IMR-90 (cell line): ENCODE measurements at regions not wholly inside any gene's neighbourhood (a gene's known extent, or its start where the extent isn't known, plus 50 kb on each side); places are given as distances from the start of the nearest gene placed in this dataset.

Experiments used
- ATAC-seq: fragments of 200-7000 bp; cut with Tn5 transposase; 2 replicates; pipeline ENCODE4 v1.9.1; 2020; ENCODE audit warnings: low read depth, mild to moderate bottlenecking, moderate library complexity
- BruUV-seq: library from RNA; stranded (reverse); fragments of 400-500 nt; replicated peaks from 2 replicates; lab custom pipeline; 2021; lab: Mats Ljungman, UMichigan
- CTCF ChIA-PET: fragments of 300-600 bp; formaldehyde crosslinking; extraction: SDS; loops from one replicate; lab custom pipeline; 2021; ENCODE audit warnings: antibody characterized with exemption; lab: Yijun Ruan, JAX
- POLR2A ChIA-PET: fragments of 300-600 bp; sonication (Branson Sonifier 250); formaldehyde crosslinking; loops from one replicate; lab custom pipeline; 2022; ENCODE audit warnings: antibody characterized with exemption; ENCODE audit not compliant: unreplicated experiment; lab: Charles Lee
- DNase-seq: peaks from one replicate; pipeline ENCODE4 v3.0.0; 2013
- H2AFZ ChIP-seq: replicated peaks from 2 replicates; pipeline ENCODE3; 2013; ENCODE audit warnings: low read length, mild to moderate bottlenecking; ENCODE audit not compliant: poor library complexity
- H2AK5ac ChIP-seq: 2 replicates; pipeline ENCODE4 v1.6.1; 2013; ENCODE audit warnings: low read depth, low read length, inconsistent platforms
- H2AK9ac ChIP-seq: replicated peaks from 2 replicates; pipeline ENCODE3; 2013; ENCODE audit warnings: mild to moderate bottlenecking, low read depth, low read length, moderate library complexity; ENCODE audit not compliant: poor library complexity
- H2BK120ac ChIP-seq: 2 replicates; pipeline ENCODE4 v1.6.1; 2013; ENCODE audit warnings: low read depth, low read length, inconsistent platforms
- H2BK15ac ChIP-seq: 3 replicates; pipeline ENCODE4 v1.6.1; 2013; ENCODE audit warnings: low read depth, low read length, inconsistent platforms
- H2BK20ac ChIP-seq: 2 replicates; pipeline ENCODE4 v1.6.1; 2013; ENCODE audit warnings: low read depth, mild to moderate bottlenecking, inconsistent platforms, low read length, moderate library complexity
- H2BK5ac ChIP-seq: 2 replicates; pipeline ENCODE4 v1.6.1; 2013; ENCODE audit warnings: mild to moderate bottlenecking, low read depth, low read length, inconsistent platforms; ENCODE audit not compliant: poor library complexity, severe bottlenecking
- H3K14ac ChIP-seq: replicated peaks from 2 replicates; pipeline ENCODE4 v1.6.1; 2013; ENCODE audit warnings: low read depth, low read length, inconsistent platforms
- H3K18ac ChIP-seq: 2 replicates; pipeline ENCODE4 v1.6.1; 2013; ENCODE audit warnings: low read depth, low read length, control low read depth
- H3K23ac ChIP-seq: 2 replicates; pipeline ENCODE4 v1.6.1; 2013; ENCODE audit warnings: low read depth, low read length, inconsistent platforms
- H3K27ac ChIP-seq: 2 replicates; pipeline ENCODE4 v1.5.1; 2013; ENCODE audit warnings: mild to moderate bottlenecking, control low read depth, low read length; ENCODE audit not compliant: insufficient read depth
- H3K27me3 ChIP-seq: 2 replicates; pipeline ENCODE4 v1.6.1; 2013; ENCODE audit warnings: low read length; ENCODE audit not compliant: control insufficient read depth, insufficient read depth
- H3K36me3 ChIP-seq: 2 replicates; pipeline ENCODE4 v1.6.1; 2013; ENCODE audit warnings: low read length, mixed read lengths; ENCODE audit not compliant: control insufficient read depth, insufficient read depth
- H3K4ac ChIP-seq: 2 replicates; pipeline ENCODE4 v1.6.1; 2013; ENCODE audit warnings: low read depth, low read length, inconsistent platforms
- H3K4me1 ChIP-seq: 2 replicates; pipeline ENCODE4 v1.6.1; 2013; ENCODE audit warnings: low read length, mixed read lengths; ENCODE audit not compliant: control insufficient read depth, insufficient read depth
- H3K4me2 ChIP-seq: 2 replicates; pipeline ENCODE4 v1.6.1; 2013; ENCODE audit warnings: low read depth, mild to moderate bottlenecking, control low read depth, low read length, moderate library complexity
- H3K4me3 ChIP-seq: 2 replicates; pipeline ENCODE4 v1.5.1; 2013; ENCODE audit warnings: low read depth, mild to moderate bottlenecking, control low read depth, low read length, moderate library complexity; ENCODE audit not compliant: insufficient read depth
- H3K56ac ChIP-seq: 2 replicates; pipeline ENCODE4 v1.6.1; 2013; ENCODE audit warnings: low read length, inconsistent platforms; ENCODE audit not compliant: insufficient read depth; ENCODE audit errors: extremely low read depth
- H3K79me1 ChIP-seq, 2 experiments: 2 replicates each; pipeline ENCODE4 v1.6.1; 2013; ENCODE audit warnings: low read length in 2 of 2, inconsistent platforms in 1 of 2, low read depth in 1 of 2
- H3K9ac ChIP-seq: 2 replicates; pipeline ENCODE4 v1.6.1; 2013; ENCODE audit warnings: low read depth, low read length, control low read depth
- H3K9me1 ChIP-seq: 2 replicates; pipeline ENCODE4 v1.6.1; 2013; ENCODE audit warnings: low read length, inconsistent platforms; ENCODE audit not compliant: insufficient read depth
- H3K9me3 ChIP-seq: 2 replicates; pipeline ENCODE4 v1.6.1; 2013; ENCODE audit warnings: low read length; ENCODE audit not compliant: control insufficient read depth, insufficient read depth
- H4K20me1 ChIP-seq: 2 replicates; pipeline ENCODE4 v1.6.1; 2013; ENCODE audit warnings: low read length, inconsistent platforms; ENCODE audit not compliant: insufficient read depth
- H4K5ac ChIP-seq: 2 replicates; pipeline ENCODE4 v1.6.1; 2013; ENCODE audit warnings: mild to moderate bottlenecking, low read depth, low read length, control low read depth
- H4K8ac ChIP-seq, 2 experiments: 2 replicates each; pipeline ENCODE4 v1.6.1; 2013; ENCODE audit warnings: low read depth in 2 of 2, low read length in 2 of 2, control low read depth in 1 of 2, inconsistent platforms in 1 of 2
- H4K91ac ChIP-seq: 2 replicates; pipeline ENCODE4 v1.6.1; 2013; ENCODE audit warnings: low read depth, low read length, inconsistent platforms; ENCODE audit not compliant: insufficient read depth
- BHLHE40 ChIP-seq: fragments of 150-350 bp; IDR thresholded peaks from 2 replicates; pipeline ENCODE4 v1.6.1; 2016; ENCODE audit warnings: mild to moderate bottlenecking, low read depth, low read length
- CEBPB ChIP-seq: IDR thresholded peaks from 2 replicates; pipeline ENCODE4 v1.6.1; 2012; ENCODE audit warnings: low read depth, low read length, improper control_type of control experiment
- CHD1 ChIP-seq: IDR thresholded peaks from 2 replicates; pipeline ENCODE4 v1.6.1; 2012; ENCODE audit warnings: low read depth, low read length, improper control_type of control experiment
- FOS ChIP-seq: fragments of 150-350 bp; IDR thresholded peaks from 2 replicates; pipeline ENCODE4 v1.6.1; 2016; ENCODE audit warnings: low read depth, low read length
- MAFK ChIP-seq: IDR thresholded peaks from 2 replicates; pipeline ENCODE4 v1.6.1; 2012; ENCODE audit warnings: low read depth, low read length, improper control_type of control experiment
- MAZ ChIP-seq: IDR thresholded peaks from 2 replicates; pipeline ENCODE4 v1.6.1; 2012; ENCODE audit warnings: low read depth, mild to moderate bottlenecking, low read length, improper control_type of control experiment, moderate library complexity, borderline replicate concordance
- MXI1 ChIP-seq: IDR thresholded peaks from 2 replicates; pipeline ENCODE4 v1.6.1; 2012; ENCODE audit warnings: low read depth, mild to moderate bottlenecking, low read length, moderate library complexity, borderline replicate concordance
- NFE2L2 ChIP-seq: fragments of 150-350 bp; IDR thresholded peaks from 2 replicates; pipeline ENCODE4 v1.6.1; 2016; ENCODE audit warnings: low read depth, mild to moderate bottlenecking, low read length
- POLR2A ChIP-seq: IDR thresholded peaks from 2 replicates; pipeline ENCODE4 v1.6.1; 2012; ENCODE audit warnings: mild to moderate bottlenecking, low read depth, low read length
- RAD21 ChIP-seq: IDR thresholded peaks from 2 replicates; pipeline ENCODE4 v1.6.1; 2012; ENCODE audit warnings: low read length, improper control_type of control experiment
- RCOR1 ChIP-seq: IDR thresholded peaks from 2 replicates; pipeline ENCODE4 v1.6.1; 2012; ENCODE audit warnings: mild to moderate bottlenecking, low read length, improper control_type of control experiment; ENCODE audit not compliant: insufficient replicate concordance
- RFX5 ChIP-seq: IDR thresholded peaks from 2 replicates; pipeline ENCODE4 v1.8.0; 2012; ENCODE audit warnings: low read depth, mild to moderate bottlenecking, low read length, moderate library complexity
- SMC3 ChIP-seq: fragments of 150-350 bp; IDR thresholded peaks from 2 replicates; pipeline ENCODE4 v1.6.1; 2016; ENCODE audit warnings: low read depth, mild to moderate bottlenecking, antibody characterized with exemption, low read length, moderate library complexity
- WGBS, 2 experiments: methylation state at CpG; one replicate each; pipeline versions ENCODE4 v1.1.5 to v1.1.7; 2013; ENCODE audit warnings: missing lambda C conversion rate in 2 of 2; ENCODE audit not compliant: insufficient read length in 1 of 2; ENCODE audit errors: extremely low coverage in 2 of 2; 5-methylcytosine and 5-hydroxymethylcytosine counted together
- dilution Hi-C: fragments of 300-500 bp; cut with HindIII; formaldehyde crosslinking; loops from one replicate; pipeline ENCODE4 v1.14.3; 2018; ENCODE audit warnings: low sequenced_read_pairs; ENCODE audit not compliant: unreplicated experiment
- in situ Hi-C: fragments of 300-500 bp; cut with MboI; formaldehyde crosslinking; loops from 3 replicates; pipeline ENCODE4 v1.14.3; 2019; ENCODE audit warnings: low sequenced_read_pairs, inconsistent platforms, mixed read lengths
- intact Hi-C: fragments of 100-400 bp; cut with micrococcal nuclease; formaldehyde crosslinking; loops from 2 replicates; pipeline ENCODE4 v1.10.0; 2022
- TF ChIP-seq, protein P1 (sequence below): conservative IDR thresholded peaks from 2 replicates; pipeline ENCODE4 v1.5.1; 2012; ENCODE audit warnings: mild to moderate bottlenecking, low read depth, low read length, improper control_type of control experiment
- TF ChIP-seq, protein P2 (sequence below): fragments of 150-350 bp; IDR thresholded peaks from 2 replicates; pipeline ENCODE4 v1.6.1; 2016; ENCODE audit warnings: low read depth, mild to moderate bottlenecking, low read length, moderate library complexity, borderline replicate concordance
- TF ChIP-seq, protein P3 (sequence below): fragments of 150-350 bp; IDR thresholded peaks from 2 replicates; pipeline ENCODE4 v1.6.1; 2017; ENCODE audit warnings: mild to moderate bottlenecking, antibody characterized with exemption, low read length, low read depth

DNA sequence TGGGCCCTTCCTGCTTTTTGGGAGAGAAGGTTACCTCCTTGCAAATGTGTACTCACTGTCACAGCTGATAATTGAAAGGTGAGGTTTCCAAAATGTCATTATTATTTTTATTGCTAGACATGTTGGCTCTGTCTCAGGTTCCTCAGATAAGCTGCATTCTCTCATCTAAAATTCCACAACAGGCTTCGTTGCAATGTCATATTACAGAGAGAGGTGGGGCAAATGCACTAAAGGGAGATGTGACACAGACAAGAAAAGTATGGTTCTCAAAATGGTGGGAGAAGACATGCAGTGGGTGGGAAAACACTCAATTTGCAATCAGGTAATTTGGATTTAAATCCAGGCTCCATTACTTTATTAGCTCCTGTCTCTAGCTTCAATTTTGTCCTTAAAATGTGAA is 256.4 kb upstream of the POU3F2 start:
- BruUV-seq = no TSS peak
- H2BK5ac ChIP-seq = no peak overlapping the region
- no peak overlapping the region for H4K91ac ChIP-seq
- no peak overlapping the region for H4K5ac ChIP-seq
- H2BK15ac ChIP-seq = no peak overlapping the region
- H4K8ac ChIP-seq = no peak overlapping the region
- TF ChIP-seq MAFK (no peak), NFE2L2 (no peak), FOS (no peak), POLR2A (no peak), CHD1 (no peak), RFX5 (no peak), MXI1 (no peak), RAD21 (no peak), BHLHE40 (no peak), MAZ (no peak), SMC3 (no peak), RCOR1 (no peak), CEBPB (no peak)
- TF ChIP-seq, protein P1, sequence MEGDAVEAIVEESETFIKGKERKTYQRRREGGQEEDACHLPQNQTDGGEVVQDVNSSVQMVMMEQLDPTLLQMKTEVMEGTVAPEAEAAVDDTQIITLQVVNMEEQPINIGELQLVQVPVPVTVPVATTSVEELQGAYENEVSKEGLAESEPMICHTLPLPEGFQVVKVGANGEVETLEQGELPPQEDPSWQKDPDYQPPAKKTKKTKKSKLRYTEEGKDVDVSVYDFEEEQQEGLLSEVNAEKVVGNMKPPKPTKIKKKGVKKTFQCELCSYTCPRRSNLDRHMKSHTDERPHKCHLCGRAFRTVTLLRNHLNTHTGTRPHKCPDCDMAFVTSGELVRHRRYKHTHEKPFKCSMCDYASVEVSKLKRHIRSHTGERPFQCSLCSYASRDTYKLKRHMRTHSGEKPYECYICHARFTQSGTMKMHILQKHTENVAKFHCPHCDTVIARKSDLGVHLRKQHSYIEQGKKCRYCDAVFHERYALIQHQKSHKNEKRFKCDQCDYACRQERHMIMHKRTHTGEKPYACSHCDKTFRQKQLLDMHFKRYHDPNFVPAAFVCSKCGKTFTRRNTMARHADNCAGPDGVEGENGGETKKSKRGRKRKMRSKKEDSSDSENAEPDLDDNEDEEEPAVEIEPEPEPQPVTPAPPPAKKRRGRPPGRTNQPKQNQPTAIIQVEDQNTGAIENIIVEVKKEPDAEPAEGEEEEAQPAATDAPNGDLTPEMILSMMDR = no peak
- TF ChIP-seq, protein P2, sequence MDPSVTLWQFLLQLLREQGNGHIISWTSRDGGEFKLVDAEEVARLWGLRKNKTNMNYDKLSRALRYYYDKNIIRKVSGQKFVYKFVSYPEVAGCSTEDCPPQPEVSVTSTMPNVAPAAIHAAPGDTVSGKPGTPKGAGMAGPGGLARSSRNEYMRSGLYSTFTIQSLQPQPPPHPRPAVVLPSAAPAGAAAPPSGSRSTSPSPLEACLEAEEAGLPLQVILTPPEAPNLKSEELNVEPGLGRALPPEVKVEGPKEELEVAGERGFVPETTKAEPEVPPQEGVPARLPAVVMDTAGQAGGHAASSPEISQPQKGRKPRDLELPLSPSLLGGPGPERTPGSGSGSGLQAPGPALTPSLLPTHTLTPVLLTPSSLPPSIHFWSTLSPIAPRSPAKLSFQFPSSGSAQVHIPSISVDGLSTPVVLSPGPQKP = no peak
- TF ChIP-seq, protein P3, sequence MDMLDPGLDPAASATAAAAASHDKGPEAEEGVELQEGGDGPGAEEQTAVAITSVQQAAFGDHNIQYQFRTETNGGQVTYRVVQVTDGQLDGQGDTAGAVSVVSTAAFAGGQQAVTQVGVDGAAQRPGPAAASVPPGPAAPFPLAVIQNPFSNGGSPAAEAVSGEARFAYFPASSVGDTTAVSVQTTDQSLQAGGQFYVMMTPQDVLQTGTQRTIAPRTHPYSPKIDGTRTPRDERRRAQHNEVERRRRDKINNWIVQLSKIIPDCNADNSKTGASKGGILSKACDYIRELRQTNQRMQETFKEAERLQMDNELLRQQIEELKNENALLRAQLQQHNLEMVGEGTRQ = no peak
- no peaks in the 10 kb centered on the region for H3K9me1 ChIP-seq
- no peak overlapping the region for H3K14ac ChIP-seq
- no peaks in the 10 kb centered on the region for H3K36me3 ChIP-seq
- no peak overlapping the region for H2BK120ac ChIP-seq
- CTCF ChIA-PET = no interaction called here
- no peak overlapping the region for H3K23ac ChIP-seq
- in situ Hi-C loops (no loop called here), dilution Hi-C loops (no loop called here), intact Hi-C loops (no loop called here)
- no peak overlapping the region for H2AFZ ChIP-seq
- no peak overlapping the region for H3K4me2 ChIP-seq
- ATAC-seq = no peak
- H3K9me3 ChIP-seq = no peaks in the 10 kb centered on the region
- no peaks in the 10 kb centered on the region for H3K79me1 ChIP-seq
- WGBS, 2 experiments = no CpG with 5 or more reads among the region's 1 CpG
- no peak overlapping the region for H3K4me3 ChIP-seq
- H3K27me3 ChIP-seq = no peaks in the 10 kb centered on the region
- H2AK5ac ChIP-seq = no peak overlapping the region
- no peak overlapping the region for H3K18ac ChIP-seq
- no peaks in the 10 kb centered on the region for H4K20me1 ChIP-seq
- no peak for DNase-seq
- H2BK20ac ChIP-seq = no peak overlapping the region
- H2AK9ac ChIP-seq = no peak overlapping the region
- H3K4ac ChIP-seq = no peak overlapping the region
- H3K4me1 ChIP-seq = no peaks in the 10 kb centered on the region
- POLR2A ChIA-PET = no interaction called here
- H3K9ac ChIP-seq = no peak overlapping the region
- no peak overlapping the region for H3K27ac ChIP-seq
- no peak overlapping the region for H3K56ac ChIP-seq
